HCT116 (cell line): ENCODE measurements at regions not wholly inside any gene's neighbourhood (a gene's known extent, or its start where the extent isn't known, plus 50 kb on each side); places are given as distances from the start of the nearest gene placed in this dataset.

Source experiments
- ATAC-seq: fragments of 200-7000 bp; cut with Tn5 transposase; 2 replicates; pipeline ENCODE4 v1.9.1; 2020; ENCODE audit warnings: mild to moderate bottlenecking, moderate library complexity
- BruUV-seq: library from RNA; stranded (reverse); fragments of 400-500 nt; replicated peaks from 2 replicates; lab custom pipeline; 2021; lab: Mats Ljungman, UMichigan
- CTCF ChIA-PET: fragments of 300-600 bp; sonication (Branson Sonifier 250); formaldehyde crosslinking; loops from one replicate; lab custom pipeline; 2021; ENCODE audit warnings: antibody characterized with exemption; lab: Charles Lee
- POLR2A ChIA-PET: fragments of 300-600, 350-600 bp; sonication (Branson Sonifier 250); formaldehyde crosslinking; loops from one replicate; lab custom pipeline; 2021; ENCODE audit warnings: antibody characterized with exemption; lab: Charles Lee
- RAD21 ChIA-PET, 2 experiments: fragments of 300-600 bp; sonication (Branson Sonifier 250); formaldehyde crosslinking; loops; one replicate each; lab custom pipeline; 2023; ENCODE audit warnings: low total read pairs in 2 of 2; ENCODE audit not compliant: uncharacterized antibody in 2 of 2, unreplicated experiment in 2 of 2, low non-redundant PET in 1 of 2; lab: Charles Lee
- DNase-seq: peaks from one replicate; pipeline ENCODE4 v3.0.0-alpha.2; 2010; ENCODE audit warnings: low read depth, low spot score
- H2AFZ ChIP-seq: fragments of 200-600 bp; shearing (Covaris generic), sonication (generic); 2 replicates; pipeline ENCODE4 v1.6.1; 2017; ENCODE audit warnings: low read depth, mixed run types, mixed read lengths, antibody characterized with exemption, low read length; ENCODE audit not compliant: poor library complexity, severe bottlenecking
- H3K27ac ChIP-seq: 2 replicates; pipeline ENCODE4 v1.5.1; 2012; ENCODE audit warnings: low read depth, low read length
- H3K27me3 ChIP-seq: fragments of 200-600 bp; sonication (generic); 2 replicates; pipeline ENCODE4 v1.6.1; 2016; ENCODE audit warnings: mixed run types, low read length, mixed read lengths; ENCODE audit not compliant: insufficient read depth
- H3K36me3 ChIP-seq, 2 experiments: fragments of 200-500 bp in 1 of 2; fragments of 200-600 bp in 1 of 2; sonication (Bioruptor generic) in 1 of 2; sonication (generic) in 1 of 2; 2 replicates each; pipeline versions ENCODE4 v1.5.1 to v1.6.1; 2014 to 2016; ENCODE audit warnings: low read length in 2 of 2, inconsistent platforms in 1 of 2, mixed read lengths in 1 of 2, mixed run types in 1 of 2; ENCODE audit not compliant: insufficient read depth in 2 of 2, control insufficient read depth in 1 of 2
- H3K4me1 ChIP-seq, 2 experiments: fragments of 200-600 bp in 1 of 2; sonication (generic) in 1 of 2; 2 replicates each; pipeline versions ENCODE4 v1.5.1 to v1.6.1; 2012 to 2017; ENCODE audit warnings: low read length in 2 of 2, inconsistent platforms in 1 of 2, mild to moderate bottlenecking in 1 of 2, mixed read lengths in 1 of 2, mixed run types in 1 of 2, moderate library complexity in 1 of 2; ENCODE audit not compliant: insufficient read depth in 2 of 2, control insufficient read depth in 1 of 2
- H3K4me2 ChIP-seq: fragments of 200-600 bp; sonication (generic); 2 replicates; pipeline ENCODE4 v1.6.1; 2017; ENCODE audit warnings: mixed run types, low read length, mixed read lengths
- H3K4me3 ChIP-seq, 2 experiments: fragments of 200-600 bp in 1 of 2; sonication (generic) in 1 of 2; replicated peaks in 1 of 2; 2 replicates each; pipeline ENCODE4 v1.5.1; 2011 to 2016; ENCODE audit warnings: low read length in 2 of 2, control low read depth in 1 of 2, low read depth in 1 of 2, mild to moderate bottlenecking in 1 of 2, mixed read lengths in 1 of 2, mixed run types in 1 of 2
- H3K79me2 ChIP-seq: fragments of 200-600 bp; sonication (generic); 2 replicates; pipeline ENCODE4 v1.6.1; 2017; ENCODE audit warnings: mild to moderate bottlenecking, mixed run types, low read length, moderate library complexity, mixed read lengths; ENCODE audit not compliant: insufficient read depth
- H3K9ac ChIP-seq: fragments of 200-600 bp; sonication (generic); 2 replicates; pipeline ENCODE4 v1.6.1; 2016; ENCODE audit warnings: low read length, mixed read lengths
- H3K9me2 ChIP-seq: fragments of 200-600 bp; sonication (generic), shearing (Covaris generic); 2 replicates; pipeline ENCODE4 v1.6.1; 2017; ENCODE audit warnings: mixed run types, mild to moderate bottlenecking, moderate library complexity; ENCODE audit not compliant: insufficient read depth
- H3K9me3 ChIP-seq, 2 experiments: fragments of 200-500 bp in 1 of 2; fragments of 200-600 bp in 1 of 2; sonication (Bioruptor generic) in 1 of 2; sonication (generic) in 1 of 2; 2 replicates each; pipeline ENCODE4 v1.6.1; 2014 to 2017; ENCODE audit warnings: low read length in 2 of 2, mixed read lengths in 2 of 2, inconsistent platforms in 1 of 2, low read depth in 1 of 2, mild to moderate bottlenecking in 1 of 2, mixed run types in 1 of 2, moderate library complexity in 1 of 2; ENCODE audit not compliant: control insufficient read depth in 1 of 2, insufficient read depth in 1 of 2
- H4K20me1 ChIP-seq: fragments of 200-600 bp; sonication (generic), shearing (Covaris generic); 2 replicates; pipeline ENCODE4 v1.6.1; 2017; ENCODE audit warnings: mixed run types, mild to moderate bottlenecking, moderate library complexity; ENCODE audit not compliant: insufficient read depth
- ELF1 ChIP-seq: IDR thresholded peaks from 2 replicates; pipeline ENCODE4 v1.6.1; 2012; ENCODE audit warnings: low read depth, borderline replicate concordance
- EZH2phosphoT487 ChIP-seq: fragments of 200-600 bp; IDR thresholded peaks from 2 replicates; pipeline ENCODE4 v1.6.1; 2018; ENCODE audit warnings: antibody characterized with exemption, borderline replicate concordance
- FOSL1 ChIP-seq: IDR thresholded peaks from 2 replicates; pipeline ENCODE4 v1.6.1; 2012; ENCODE audit warnings: low read depth
- JUND ChIP-seq: IDR thresholded peaks from 2 replicates; pipeline ENCODE4 v1.6.1; 2012
- POLR2A ChIP-seq: IDR thresholded peaks from 2 replicates; pipeline ENCODE4 v1.7.0; 2011; ENCODE audit warnings: borderline replicate concordance; ENCODE audit not compliant: insufficient read depth, insufficient read length; ENCODE audit errors: extremely low read depth
- POLR2AphosphoS5 ChIP-seq: IDR thresholded peaks from 2 replicates; pipeline ENCODE4 v1.6.1; 2011; ENCODE audit warnings: mild to moderate bottlenecking, low read depth, low read length, moderate library complexity
- SP1 ChIP-seq: IDR thresholded peaks from 2 replicates; pipeline ENCODE4 v1.6.1; 2012; ENCODE audit warnings: low read depth
- intact Hi-C: fragments of 100-400 bp; cut with micrococcal nuclease; formaldehyde crosslinking; loops from 2 replicates; pipeline ENCODE4 v1.10.0; 2022
- TF ChIP-seq, protein P1 (sequence below): IDR thresholded peaks from 2 replicates; pipeline ENCODE4 v1.6.1; 2011; ENCODE audit warnings: mild to moderate bottlenecking, low read length, moderate library complexity; ENCODE audit not compliant: insufficient replicate concordance; ENCODE audit errors: extremely low read depth
- TF ChIP-seq, protein P2 (sequence below): IDR thresholded peaks from 2 replicates; pipeline ENCODE4 v1.6.1; 2012; ENCODE audit warnings: low read depth
- TF ChIP-seq, protein P3 (sequence below): IDR thresholded peaks from 2 replicates; pipeline ENCODE4 v1.6.1; 2012
- TF ChIP-seq, protein P4 (sequence below), 3 experiments: fragments of 200-600 bp in 1 of 3; sonication (generic) in 1 of 3; IDR thresholded peaks in 2 of 3; conservative IDR thresholded peaks in 1 of 3; 2 replicates each; pipeline ENCODE4 v1.5.1; 2012 to 2017; ENCODE audit warnings: low read depth in 2 of 3, low read length in 2 of 3, antibody characterized with exemption in 1 of 3, borderline replicate concordance in 1 of 3, control low read depth in 1 of 3, mild to moderate bottlenecking in 1 of 3, mixed read lengths in 1 of 3, mixed run types in 1 of 3, moderate library complexity in 1 of 3; ENCODE audit not compliant: insufficient read depth in 1 of 3

GRCh38 chrX:137290011-137290410, 256.2 kb upstream of the GPR101 start:
- BruUV-seq = no TSS peak
- Histone ChIP-seq H4K20me1 (no peaks in the 10 kb centered on the region), H3K4me2 (no peak overlapping the region), H3K36me3 (no peaks in the 10 kb centered on the region), H3K9ac (no peak overlapping the region), H2AFZ (no peak overlapping the region), H3K27me3 (no peaks in the 10 kb centered on the region), H3K9me3 (no peaks in the 10 kb centered on the region), H3K79me2 (no peaks in the 10 kb centered on the region), H3K9me2 (no peaks in the 10 kb centered on the region), H3K27ac (no peak overlapping the region), H3K4me3 (no peak overlapping the region), H3K4me1 (no peaks in the 10 kb centered on the region)
- ATAC-seq (no peak), DNase-seq (no peak)
- RAD21 ChIA-PET = no interaction called here
- POLR2A ChIA-PET = no interaction called here
- intact Hi-C loops = no loop called here
- TF ChIP-seq, protein P1, sequence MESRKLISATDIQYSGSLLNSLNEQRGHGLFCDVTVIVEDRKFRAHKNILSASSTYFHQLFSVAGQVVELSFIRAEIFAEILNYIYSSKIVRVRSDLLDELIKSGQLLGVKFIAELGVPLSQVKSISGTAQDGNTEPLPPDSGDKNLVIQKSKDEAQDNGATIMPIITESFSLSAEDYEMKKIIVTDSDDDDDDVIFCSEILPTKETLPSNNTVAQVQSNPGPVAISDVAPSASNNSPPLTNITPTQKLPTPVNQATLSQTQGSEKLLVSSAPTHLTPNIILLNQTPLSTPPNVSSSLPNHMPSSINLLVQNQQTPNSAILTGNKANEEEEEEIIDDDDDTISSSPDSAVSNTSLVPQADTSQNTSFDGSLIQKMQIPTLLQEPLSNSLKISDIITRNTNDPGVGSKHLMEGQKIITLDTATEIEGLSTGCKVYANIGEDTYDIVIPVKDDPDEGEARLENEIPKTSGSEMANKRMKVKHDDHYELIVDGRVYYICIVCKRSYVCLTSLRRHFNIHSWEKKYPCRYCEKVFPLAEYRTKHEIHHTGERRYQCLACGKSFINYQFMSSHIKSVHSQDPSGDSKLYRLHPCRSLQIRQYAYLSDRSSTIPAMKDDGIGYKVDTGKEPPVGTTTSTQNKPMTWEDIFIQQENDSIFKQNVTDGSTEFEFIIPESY = no peak
- TF ChIP-seq, protein P2, sequence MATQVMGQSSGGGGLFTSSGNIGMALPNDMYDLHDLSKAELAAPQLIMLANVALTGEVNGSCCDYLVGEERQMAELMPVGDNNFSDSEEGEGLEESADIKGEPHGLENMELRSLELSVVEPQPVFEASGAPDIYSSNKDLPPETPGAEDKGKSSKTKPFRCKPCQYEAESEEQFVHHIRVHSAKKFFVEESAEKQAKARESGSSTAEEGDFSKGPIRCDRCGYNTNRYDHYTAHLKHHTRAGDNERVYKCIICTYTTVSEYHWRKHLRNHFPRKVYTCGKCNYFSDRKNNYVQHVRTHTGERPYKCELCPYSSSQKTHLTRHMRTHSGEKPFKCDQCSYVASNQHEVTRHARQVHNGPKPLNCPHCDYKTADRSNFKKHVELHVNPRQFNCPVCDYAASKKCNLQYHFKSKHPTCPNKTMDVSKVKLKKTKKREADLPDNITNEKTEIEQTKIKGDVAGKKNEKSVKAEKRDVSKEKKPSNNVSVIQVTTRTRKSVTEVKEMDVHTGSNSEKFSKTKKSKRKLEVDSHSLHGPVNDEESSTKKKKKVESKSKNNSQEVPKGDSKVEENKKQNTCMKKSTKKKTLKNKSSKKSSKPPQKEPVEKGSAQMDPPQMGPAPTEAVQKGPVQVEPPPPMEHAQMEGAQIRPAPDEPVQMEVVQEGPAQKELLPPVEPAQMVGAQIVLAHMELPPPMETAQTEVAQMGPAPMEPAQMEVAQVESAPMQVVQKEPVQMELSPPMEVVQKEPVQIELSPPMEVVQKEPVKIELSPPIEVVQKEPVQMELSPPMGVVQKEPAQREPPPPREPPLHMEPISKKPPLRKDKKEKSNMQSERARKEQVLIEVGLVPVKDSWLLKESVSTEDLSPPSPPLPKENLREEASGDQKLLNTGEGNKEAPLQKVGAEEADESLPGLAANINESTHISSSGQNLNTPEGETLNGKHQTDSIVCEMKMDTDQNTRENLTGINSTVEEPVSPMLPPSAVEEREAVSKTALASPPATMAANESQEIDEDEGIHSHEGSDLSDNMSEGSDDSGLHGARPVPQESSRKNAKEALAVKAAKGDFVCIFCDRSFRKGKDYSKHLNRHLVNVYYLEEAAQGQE = no peak
- TF ChIP-seq ELF1 = no peak
- TF ChIP-seq, protein P3, sequence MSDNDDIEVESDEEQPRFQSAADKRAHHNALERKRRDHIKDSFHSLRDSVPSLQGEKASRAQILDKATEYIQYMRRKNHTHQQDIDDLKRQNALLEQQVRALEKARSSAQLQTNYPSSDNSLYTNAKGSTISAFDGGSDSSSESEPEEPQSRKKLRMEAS = no peak
- no peak for TF ChIP-seq POLR2A
- TF ChIP-seq, protein P4, sequence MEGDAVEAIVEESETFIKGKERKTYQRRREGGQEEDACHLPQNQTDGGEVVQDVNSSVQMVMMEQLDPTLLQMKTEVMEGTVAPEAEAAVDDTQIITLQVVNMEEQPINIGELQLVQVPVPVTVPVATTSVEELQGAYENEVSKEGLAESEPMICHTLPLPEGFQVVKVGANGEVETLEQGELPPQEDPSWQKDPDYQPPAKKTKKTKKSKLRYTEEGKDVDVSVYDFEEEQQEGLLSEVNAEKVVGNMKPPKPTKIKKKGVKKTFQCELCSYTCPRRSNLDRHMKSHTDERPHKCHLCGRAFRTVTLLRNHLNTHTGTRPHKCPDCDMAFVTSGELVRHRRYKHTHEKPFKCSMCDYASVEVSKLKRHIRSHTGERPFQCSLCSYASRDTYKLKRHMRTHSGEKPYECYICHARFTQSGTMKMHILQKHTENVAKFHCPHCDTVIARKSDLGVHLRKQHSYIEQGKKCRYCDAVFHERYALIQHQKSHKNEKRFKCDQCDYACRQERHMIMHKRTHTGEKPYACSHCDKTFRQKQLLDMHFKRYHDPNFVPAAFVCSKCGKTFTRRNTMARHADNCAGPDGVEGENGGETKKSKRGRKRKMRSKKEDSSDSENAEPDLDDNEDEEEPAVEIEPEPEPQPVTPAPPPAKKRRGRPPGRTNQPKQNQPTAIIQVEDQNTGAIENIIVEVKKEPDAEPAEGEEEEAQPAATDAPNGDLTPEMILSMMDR (IDR thresholded peaks at IDR 0.05 in 2 of 3, conservative IDR thresholded peaks at IDR 0.05 in 1 of 3; ENCODE audit: borderline replicate concordance in 1 of 3, insufficient read depth in 1 of 3, low read depth in 2 of 3, low read length in 2 of 3) = no peak
- no peak for TF ChIP-seq SP1
- TF ChIP-seq FOSL1 = no peak
- TF ChIP-seq EZH2phosphoT487 = no peak
- no peak for TF ChIP-seq POLR2AphosphoS5
- no peak for TF ChIP-seq JUND
- TF ChIP-seq, all 23 proteins: peak for 0
- CTCF ChIA-PET = no interaction called here
